Endothelial cell of umbilical vein (primary cell): ENCODE measurements at regions not wholly inside any gene's neighbourhood (a gene's known extent, or its start where the extent isn't known, plus 50 kb on each side); places are given as distances from the start of the nearest gene placed in this dataset.

ENCODE experiments used
- EZH2 ChIP-seq: IDR thresholded peaks from 2 replicates; pipeline ENCODE4 v1.6.1; 2012; ENCODE audit warnings: borderline replicate concordance, low read depth, mild to moderate bottlenecking, moderate library complexity, low read length, inconsistent platforms; ENCODE audit not compliant: severe bottlenecking
- POLR2A ChIP-seq: IDR thresholded peaks from 2 replicates; pipeline ENCODE4 v1.6.1; 2012; ENCODE audit warnings: low read depth, mild to moderate bottlenecking, control low read depth, low read length
- POLR2AphosphoS5 ChIP-seq: IDR thresholded peaks from 2 replicates; pipeline ENCODE4 v1.6.1; 2012; ENCODE audit warnings: low read depth, mild to moderate bottlenecking, control low read depth, low read length, moderate library complexity; ENCODE audit not compliant: insufficient read depth
- TF ChIP-seq, protein P1 (sequence below), 2 donors: IDR thresholded peaks; 1 replicate in 1 of 2; 2 replicates in 1 of 2; pipeline ENCODE4 v1.5.1; 2011; ENCODE audit warnings: low read length in 2 of 2, mild to moderate bottlenecking in 2 of 2, moderate library complexity in 2 of 2, control low read depth in 1 of 2, inconsistent platforms in 1 of 2, low read depth in 1 of 2; ENCODE audit not compliant: insufficient read depth in 1 of 2; ENCODE audit errors: extremely low read depth in 1 of 2

DNA sequence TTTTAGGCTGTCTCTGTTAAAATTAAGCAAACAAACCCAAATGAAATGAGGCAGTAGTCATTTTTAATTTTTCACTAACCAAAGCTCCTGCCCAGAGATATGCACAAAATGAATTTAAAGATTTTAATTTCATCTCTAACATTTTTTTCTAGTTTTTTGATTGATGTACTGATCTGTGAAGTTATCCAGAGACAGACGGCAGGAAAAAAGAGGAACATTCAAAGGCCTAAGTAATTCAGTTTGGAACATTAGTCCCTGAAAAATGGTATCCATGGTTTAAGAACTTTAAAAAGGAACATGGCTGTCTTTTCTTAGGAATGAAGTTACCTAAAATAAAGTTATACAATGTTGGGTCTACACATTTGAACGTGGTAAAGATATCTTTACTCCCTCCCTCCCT lies 498.8 kb upstream of the LMO3 start:
- TF ChIP-seq POLR2AphosphoS5 (no peak), EZH2 (no peak), POLR2A (no peak)
- TF ChIP-seq, protein P1, sequence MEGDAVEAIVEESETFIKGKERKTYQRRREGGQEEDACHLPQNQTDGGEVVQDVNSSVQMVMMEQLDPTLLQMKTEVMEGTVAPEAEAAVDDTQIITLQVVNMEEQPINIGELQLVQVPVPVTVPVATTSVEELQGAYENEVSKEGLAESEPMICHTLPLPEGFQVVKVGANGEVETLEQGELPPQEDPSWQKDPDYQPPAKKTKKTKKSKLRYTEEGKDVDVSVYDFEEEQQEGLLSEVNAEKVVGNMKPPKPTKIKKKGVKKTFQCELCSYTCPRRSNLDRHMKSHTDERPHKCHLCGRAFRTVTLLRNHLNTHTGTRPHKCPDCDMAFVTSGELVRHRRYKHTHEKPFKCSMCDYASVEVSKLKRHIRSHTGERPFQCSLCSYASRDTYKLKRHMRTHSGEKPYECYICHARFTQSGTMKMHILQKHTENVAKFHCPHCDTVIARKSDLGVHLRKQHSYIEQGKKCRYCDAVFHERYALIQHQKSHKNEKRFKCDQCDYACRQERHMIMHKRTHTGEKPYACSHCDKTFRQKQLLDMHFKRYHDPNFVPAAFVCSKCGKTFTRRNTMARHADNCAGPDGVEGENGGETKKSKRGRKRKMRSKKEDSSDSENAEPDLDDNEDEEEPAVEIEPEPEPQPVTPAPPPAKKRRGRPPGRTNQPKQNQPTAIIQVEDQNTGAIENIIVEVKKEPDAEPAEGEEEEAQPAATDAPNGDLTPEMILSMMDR (IDR thresholded peaks at IDR 0.05; ENCODE audit: extremely low read depth in 1 of 2, insufficient read depth in 1 of 2, low read depth in 1 of 2, low read length in 2 of 2) = no peak
